GM12875 (cell line): ENCODE measurements at regions not wholly inside any gene's neighbourhood (a gene's known extent, or its start where the extent isn't known, plus 50 kb on each side); places are given as distances from the start of the nearest gene placed in this dataset.

ENCODE experiments used
- H3K4me3 ChIP-seq: one replicate; pipeline ENCODE4 v1.5.1; 2011; ENCODE audit warnings: low read depth, low read length, control low read depth
- CTCF ChIP-seq: IDR thresholded peaks from 2 replicates; pipeline ENCODE4 v1.5.1; 2011; ENCODE audit warnings: low read depth, mild to moderate bottlenecking, control low read depth, inconsistent platforms, low read length, moderate library complexity, borderline replicate concordance; ENCODE audit not compliant: insufficient read depth

- no peak for TF ChIP-seq CTCF
- no peak overlapping the region for H3K4me3 ChIP-seq
Measured at GRCh38 chr3:64382153-64382552, 156.9 kb upstream of the PRICKLE2 start.

DNA sequence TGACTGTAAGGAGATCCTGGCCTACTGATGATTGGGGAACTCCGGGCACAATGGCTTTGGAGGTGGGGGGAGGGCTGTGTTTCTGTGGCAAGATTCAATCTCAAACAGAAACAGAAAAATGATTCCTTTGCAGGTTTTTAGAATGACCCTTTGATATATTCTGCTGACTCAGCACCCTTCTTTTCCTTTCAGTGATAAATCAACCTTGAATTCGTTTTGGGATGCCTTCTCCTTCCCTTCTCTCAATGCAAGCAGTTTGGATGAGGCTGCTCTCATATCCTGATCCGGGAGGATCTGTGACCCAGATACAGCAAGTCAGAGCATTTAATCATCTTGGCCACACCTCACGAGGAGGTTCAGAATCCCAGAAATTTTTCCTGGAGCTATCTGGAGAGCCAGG, 156.1 kb upstream of the PRICKLE2 start:
- no peak overlapping the region for H3K4me3 ChIP-seq
- no peak for TF ChIP-seq CTCF

DNA sequence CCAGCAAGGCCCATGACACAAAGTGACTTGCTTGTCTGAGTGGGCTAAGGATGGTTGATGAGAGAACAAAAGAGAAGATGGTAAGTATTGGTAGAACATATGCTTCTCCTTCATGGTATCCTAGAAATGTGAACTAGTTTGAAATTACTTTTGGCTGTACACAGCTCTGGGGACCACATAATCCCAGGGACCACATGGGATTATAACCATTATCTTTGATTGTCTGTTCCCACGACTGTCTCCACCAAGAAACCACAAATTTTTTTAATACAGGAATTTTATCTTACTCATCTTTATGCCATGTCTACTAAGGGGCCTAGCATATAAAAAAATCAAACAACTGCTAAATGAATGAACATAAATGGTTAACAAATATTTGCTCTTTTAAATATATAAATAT, 155.3 kb upstream of the PRICKLE2 start:
- no peak for TF ChIP-seq CTCF
- H3K4me3 ChIP-seq, result no peak overlapping the region

GRCh38 chr3:64379221-64379620, 154.0 kb upstream of the PRICKLE2 start:
- no peak for TF ChIP-seq CTCF
- no peak overlapping the region for H3K4me3 ChIP-seq

DNA sequence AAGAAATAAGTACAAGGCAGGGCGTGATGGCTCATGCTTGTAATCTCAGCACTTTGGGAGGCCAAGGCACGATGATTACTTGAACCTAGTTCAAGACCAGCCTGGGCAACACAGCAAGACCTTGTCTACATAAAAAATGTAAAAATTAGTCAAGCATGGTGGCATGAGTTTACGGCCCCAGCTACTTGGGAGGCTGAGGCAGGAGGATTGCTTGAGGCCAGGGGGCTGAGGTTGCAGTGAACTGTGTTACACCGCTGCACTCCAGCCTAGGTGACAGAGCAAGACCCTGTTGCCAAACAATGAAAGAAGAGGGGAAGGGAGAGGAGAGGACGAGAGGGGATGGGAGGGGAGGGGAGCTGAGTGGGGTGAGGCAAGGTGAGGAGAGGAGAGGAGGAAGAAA, 152.7 kb upstream of the PRICKLE2 start:
- H3K4me3 ChIP-seq, result no peak overlapping the region
- no peak for TF ChIP-seq CTCF

DNA sequence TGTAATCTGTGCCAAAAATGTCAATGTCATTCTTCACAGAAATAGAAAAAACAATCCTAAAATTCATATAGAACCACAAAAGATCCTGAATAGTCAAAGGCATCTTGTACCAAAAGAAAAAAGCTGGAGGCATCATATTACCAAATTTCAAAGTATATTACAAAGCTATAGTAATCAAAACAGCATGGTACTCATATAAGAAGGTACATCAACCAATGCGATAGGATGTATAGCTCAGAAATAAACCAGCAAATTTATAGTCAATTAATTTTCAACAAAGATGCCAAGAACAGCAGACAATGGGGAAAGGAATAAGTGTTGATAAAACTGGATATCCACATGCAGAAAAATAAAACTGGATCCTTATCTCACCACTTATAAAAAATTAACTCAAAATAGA, 150.5 kb upstream of the PRICKLE2 start:
- TF ChIP-seq CTCF, result no peak
- no peak overlapping the region for H3K4me3 ChIP-seq

DNA sequence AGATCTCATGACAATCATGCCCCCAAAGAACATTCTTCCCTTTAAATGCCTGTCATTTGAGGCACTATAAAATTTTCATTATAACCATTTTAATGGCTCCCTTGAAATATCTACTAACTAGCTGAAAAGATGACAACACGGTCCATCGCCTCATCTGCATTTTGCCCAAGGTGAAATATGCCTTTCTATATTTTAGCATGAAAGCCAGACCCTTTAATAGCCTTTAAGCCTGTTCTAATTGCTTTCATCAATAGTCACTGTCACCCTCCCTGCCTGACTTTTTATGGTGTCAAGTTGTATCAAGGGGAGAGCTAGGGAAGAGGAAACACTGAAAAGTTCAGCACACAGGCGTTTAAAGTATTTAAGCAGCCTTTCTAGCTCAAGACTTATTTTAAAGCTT, 144.1 kb upstream of the PRICKLE2 start:
- no peak for TF ChIP-seq CTCF
- no peak overlapping the region for H3K4me3 ChIP-seq
